Astrocyte of the cerebellum (primary cell): ENCODE measurements at regions not wholly inside any gene's neighbourhood (a gene's known extent, or its start where the extent isn't known, plus 50 kb on each side); places are given as distances from the start of the nearest gene placed in this dataset.

ENCODE experiments used
- DNase-seq: peaks from one replicate; pipeline ENCODE4 v3.0.0-alpha.2; 2011; ENCODE audit warnings: low read depth
- H3K4me3 ChIP-seq: 2 replicates; pipeline ENCODE4 v1.5.1; 2011; ENCODE audit warnings: mild to moderate bottlenecking, low read depth, low read length, moderate library complexity
- CTCF ChIP-seq: IDR thresholded peaks from 2 replicates; pipeline ENCODE4 v1.5.1; 2012; ENCODE audit warnings: low read length, low read depth, moderate library complexity, mild to moderate bottlenecking; ENCODE audit errors: missing control alignments
- in situ Hi-C: cut with HindIII; loops from 2 replicates; pipeline ENCODE4 v1.10.0; 2017; ENCODE audit warnings: low sequenced_read_pairs

- no peak overlapping the region for H3K4me3 ChIP-seq
- TF ChIP-seq CTCF: no peak
- DNase-seq: no peak
- in situ Hi-C loops: no loop called here
Measured at GRCh38 chrX:96379951-96380350, 304.7 kb upstream of the DIAPH2 start.

GRCh38 chrX:96382018-96382417 is 302.6 kb upstream of the DIAPH2 start:
- DNase-seq: no peak
- in situ Hi-C loops: no loop called here
- TF ChIP-seq CTCF: no peak
- H3K4me3 ChIP-seq: no peak overlapping the region

DNA sequence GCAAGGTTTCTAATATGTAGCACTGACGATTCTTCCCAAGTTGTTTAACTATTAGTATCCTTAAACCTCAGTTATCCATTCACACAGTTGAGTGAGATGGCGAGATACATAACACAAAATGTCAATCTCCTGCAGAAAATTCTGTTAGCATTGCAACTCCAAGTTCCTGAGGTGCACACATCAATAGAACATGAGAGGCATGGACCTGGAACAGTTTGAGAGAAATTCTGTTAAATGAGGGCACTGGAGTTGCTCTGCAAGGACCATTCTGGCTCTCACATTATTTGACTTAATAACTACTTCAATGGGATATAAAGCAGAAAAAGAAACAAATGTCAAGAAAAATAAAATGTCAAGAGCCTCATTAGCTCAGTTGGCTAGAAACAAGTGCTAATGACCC is 301.2 kb upstream of the DIAPH2 start:
- in situ Hi-C loops: no loop called here
- no peak for DNase-seq
- H3K4me3 ChIP-seq: no peak overlapping the region
- no peak for TF ChIP-seq CTCF

DNA sequence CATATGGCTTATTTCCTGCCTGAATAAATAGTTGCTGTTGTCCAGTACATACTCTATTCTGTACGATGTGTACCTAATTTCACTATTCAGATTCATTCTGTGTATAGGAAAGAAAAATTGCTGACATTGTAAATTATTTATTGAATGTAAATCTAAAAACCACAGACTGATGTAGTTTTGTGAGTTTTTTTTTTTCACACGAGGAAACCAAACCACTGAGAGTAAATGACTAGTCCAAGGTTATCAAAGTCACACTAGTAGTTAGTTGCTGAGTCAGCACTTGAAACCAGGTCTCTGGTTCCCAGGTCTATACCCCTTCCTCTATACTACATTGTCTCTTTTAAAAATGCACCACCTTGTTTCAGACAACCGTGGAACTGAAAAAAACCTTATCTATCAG is 298.3 kb upstream of the DIAPH2 start:
- H3K4me3 ChIP-seq: no peak overlapping the region
- no peak for TF ChIP-seq CTCF
- in situ Hi-C loops: no loop called here
- DNase-seq: no peak

DNA sequence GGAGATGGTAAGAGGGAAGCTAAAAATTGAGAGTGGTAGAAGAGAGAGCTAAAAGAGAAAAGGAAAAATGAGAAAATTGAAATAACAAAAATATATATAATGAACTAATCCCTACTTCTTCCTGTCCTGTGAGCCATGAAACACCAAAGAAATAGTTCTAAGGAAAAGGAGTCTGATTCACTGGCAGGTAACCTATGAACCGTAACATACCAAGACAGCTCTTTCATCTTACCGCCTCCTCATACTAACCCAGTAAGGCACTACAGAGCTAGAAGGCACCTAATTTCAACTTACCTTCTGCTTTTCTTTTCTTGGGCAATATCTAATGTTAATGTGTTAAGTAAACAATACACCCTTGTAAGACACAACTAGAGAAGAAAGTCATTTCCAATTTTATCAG is 297.7 kb upstream of the DIAPH2 start:
- no peak overlapping the region for H3K4me3 ChIP-seq
- DNase-seq: no peak
- in situ Hi-C loops: no loop called here
- no peak for TF ChIP-seq CTCF

DNA sequence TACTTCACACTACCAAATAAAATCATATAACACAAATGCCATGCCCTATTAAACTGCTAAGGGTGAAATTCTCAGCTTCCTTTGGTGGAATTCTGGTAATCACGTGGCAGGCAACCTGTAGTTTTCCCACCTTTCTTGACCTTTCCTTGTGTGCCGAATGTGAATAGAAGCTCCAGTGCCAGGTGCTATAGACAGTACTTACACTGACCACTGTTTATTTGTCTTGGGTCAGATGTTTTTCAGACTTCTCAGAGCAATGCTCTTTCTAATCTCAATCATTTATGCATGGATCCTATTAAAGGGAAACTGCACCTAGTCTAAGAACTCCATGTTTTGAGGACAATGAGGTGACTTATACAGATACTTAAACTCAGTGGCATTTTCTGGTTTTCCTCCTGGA is 296.8 kb upstream of the DIAPH2 start:
- no peak for DNase-seq
- no peak for TF ChIP-seq CTCF
- in situ Hi-C loops: no loop called here
- H3K4me3 ChIP-seq: no peak overlapping the region
